Right ventricle myocardium superior (tissue), 1 donor: ENCODE measurements at regions not wholly inside any gene's neighbourhood (a gene's known extent, or its start where the extent isn't known, plus 50 kb on each side); places are given as distances from the start of the nearest gene placed in this dataset.
A peak's percentile ranks its signal among the peaks of the same experiment; 100 is the strongest.

Experiments used
- ATAC-seq: fragments of 200-7000 bp; cut with Tn5 transposase; one replicate; pipeline ENCODE4 v1.9.1; 2020; ENCODE audit warnings: mild to moderate bottlenecking; ENCODE audit not compliant: poor library complexity
- DNase-seq: peaks from one replicate; pipeline ENCODE4 v3.0.0-alpha.2; 2020
- intact Hi-C: fragments of 100-400 bp; cut with DNase I; formaldehyde crosslinking; loops from one replicate; pipeline ENCODE4 v1.11.2; 2022
- donor health status: DM: no; HTN: yes; CAD: no; lungs with severe emphysema.

DNA sequence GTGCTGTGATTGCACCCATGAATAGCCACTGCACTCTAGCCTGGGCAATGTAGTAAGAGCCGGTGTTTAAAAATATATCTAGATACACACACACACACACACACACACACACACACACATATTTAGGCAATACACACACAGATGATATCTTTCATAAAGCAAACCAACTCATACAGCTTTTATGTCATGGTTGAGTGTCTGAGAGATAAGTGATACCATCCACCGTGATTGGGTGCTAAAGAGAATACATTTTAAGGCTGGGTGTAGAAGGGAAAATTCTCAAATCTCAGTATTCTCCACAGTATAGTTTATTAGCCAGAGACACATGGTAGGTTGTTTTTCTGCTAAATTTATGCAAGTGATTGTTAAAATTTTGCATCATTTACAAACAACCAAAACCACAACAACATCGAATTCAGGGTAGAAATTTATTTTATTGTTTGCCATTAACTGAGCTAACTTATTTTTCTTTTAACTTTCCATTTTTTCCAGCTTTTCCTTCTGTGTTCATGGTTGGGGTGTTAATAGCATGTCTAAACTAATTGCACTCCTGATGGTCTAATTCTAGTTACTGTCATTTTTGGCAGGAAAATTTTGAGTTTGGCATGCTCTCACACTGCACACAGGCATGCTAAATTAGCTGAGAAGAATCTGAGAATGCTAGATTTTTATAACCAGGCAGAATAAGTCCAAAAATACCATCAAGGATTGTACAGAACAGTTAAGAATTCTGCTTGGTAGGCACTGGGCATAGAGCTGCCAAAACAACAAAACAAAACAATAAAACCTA, 57.9 kb upstream of the SYPL1 start:
- intact Hi-C loops, result loop anchor here (10.0 kb wide), 2 partner anchors 295 to 515 kb away; partner anchors contain the start of gene ATXN7L1
- DNase-seq (no peak), ATAC-seq (no peak)

DNA sequence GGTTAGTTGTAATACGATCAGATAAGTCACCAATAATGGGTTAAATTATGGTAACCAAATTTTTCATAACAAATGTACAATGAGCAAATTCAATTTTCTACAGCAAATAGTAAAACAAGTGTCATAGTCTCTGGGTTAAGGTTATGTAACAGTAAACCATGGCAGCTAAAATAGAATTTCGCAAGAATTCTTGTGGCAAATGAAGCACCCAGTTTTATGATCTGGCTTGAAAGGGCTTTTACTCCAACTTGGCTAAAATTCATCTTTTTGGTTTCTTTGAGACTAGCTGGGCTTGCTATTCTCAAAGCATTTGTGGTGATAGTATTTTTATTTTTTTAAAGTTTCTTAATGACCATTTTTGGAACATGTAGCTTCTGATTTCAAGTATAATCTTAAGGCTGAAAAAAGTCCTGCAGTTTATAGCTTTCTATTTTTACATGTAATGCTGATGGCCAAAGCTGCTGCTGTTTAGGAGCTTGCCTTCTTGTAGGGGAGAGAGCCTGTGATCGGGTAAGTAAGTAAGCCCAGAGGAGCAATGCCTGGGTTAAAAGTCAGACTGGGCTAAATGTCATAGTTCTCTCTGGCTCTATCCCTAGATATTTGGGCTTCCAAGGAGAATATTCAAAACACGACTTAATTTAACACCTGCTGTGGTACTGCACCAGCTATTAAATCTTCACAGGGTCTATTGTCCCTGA, 55.5 kb upstream of the SYPL1 start:
- peak; percentile 38 for ATAC-seq
- intact Hi-C loops, result loop anchor here (10.0 kb wide), 2 partner anchors 293 to 513 kb away; partner anchors contain the start of gene ATXN7L1
- DNase-seq, result no peak

DNA sequence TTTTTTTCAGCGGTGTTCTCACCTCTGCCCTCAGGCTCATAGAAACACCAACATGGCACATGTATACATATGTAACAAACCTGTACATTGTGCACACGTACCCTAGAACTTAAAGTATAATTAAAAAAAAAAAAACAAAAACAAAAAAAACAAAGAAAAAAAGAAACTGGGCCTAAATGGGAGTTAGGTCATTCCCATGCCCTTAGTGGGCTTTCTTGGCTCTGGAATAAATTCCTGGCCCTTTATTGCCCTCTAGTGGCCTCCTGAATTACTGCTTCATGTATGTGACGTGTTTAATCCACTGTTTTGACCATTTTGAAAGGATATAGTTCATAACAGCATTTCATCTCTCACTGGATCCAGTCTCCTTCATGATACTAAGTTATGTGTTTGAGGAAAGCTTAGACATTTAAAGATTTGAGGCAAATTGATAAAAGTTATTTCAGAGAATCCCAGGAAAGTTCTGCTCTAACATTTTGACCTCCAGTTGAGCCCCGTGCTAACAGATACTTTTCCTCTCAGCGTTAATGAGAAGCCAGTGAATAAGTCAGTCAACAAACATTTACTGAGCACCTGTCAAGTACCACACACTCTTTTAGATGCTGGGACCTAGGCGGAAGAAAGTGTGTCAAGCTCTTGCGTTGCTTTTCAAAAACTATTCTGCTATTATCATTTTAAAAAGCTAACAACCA, 54.7 kb upstream of the SYPL1 start:
- peak; percentile 85 for ATAC-seq
- intact Hi-C loops, result loop anchor here (10.0 kb wide), 2 partner anchors 292 to 512 kb away; partner anchors contain the start of gene ATXN7L1

DNA sequence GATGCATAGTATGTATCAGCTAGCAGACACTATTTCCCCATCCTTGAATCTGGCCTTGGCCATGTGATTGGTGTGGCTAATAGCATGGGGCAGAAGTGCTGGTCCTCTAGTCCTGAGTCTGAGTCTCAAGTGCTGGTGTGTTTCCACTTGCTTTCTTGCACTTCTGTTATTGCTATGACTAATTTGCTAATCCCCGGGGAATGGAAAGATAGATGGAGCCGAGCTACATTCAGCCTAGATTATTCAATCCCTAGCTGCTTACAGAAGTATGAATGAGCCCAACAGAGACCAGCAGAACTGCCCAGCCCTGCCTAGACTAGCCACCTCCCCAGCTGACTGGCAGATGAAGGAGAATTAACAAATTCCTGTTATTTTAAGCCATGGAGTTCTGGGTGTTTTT, 53.2 kb upstream of the SYPL1 start:
- DNase-seq (no peak), ATAC-seq (peak; percentile 42)
- intact Hi-C loops, result loop anchor here (10.0 kb wide), 2 partner anchors 291 to 511 kb away; partner anchors contain the start of gene ATXN7L1

More for the DNA sequence above, 54.7 kb upstream of the SYPL1 start:
- no peak for DNase-seq

DNA sequence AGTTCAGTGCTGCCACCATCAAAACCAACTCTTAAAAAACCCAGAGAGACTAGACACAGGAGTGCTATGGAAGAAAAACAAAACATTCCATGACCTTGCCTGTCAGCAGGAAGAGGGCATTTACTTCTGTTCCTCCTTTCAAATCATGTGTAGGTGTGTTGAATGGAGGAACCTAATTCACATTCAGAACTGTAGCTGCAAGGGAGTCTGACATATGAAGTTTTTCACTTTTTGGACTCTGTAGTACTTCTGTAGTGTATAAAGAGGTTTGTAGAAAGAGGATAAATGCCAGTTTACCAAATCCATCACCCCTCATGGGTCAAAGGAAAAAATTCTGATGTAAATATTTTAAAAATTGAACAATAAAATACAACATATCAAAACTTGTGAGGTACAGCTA, 51.1 kb upstream of the SYPL1 start:
- no peak for DNase-seq
- ATAC-seq, result no peak
- intact Hi-C loops, result loop anchor here (10.0 kb wide), 2 partner anchors 288 to 508 kb away; partner anchors contain the start of gene ATXN7L1
